Spleen (tissue), 7 donors: ENCODE measurements at regions not wholly inside any gene's neighbourhood (a gene's known extent, or its start where the extent isn't known, plus 50 kb on each side); places are given as distances from the start of the nearest gene placed in this dataset.

ENCODE experiments used
- POLR2A ChIP-seq, 3 donors: fragments of 450-650 bp; IDR thresholded peaks; one replicate each; pipeline ENCODE4 v1.5.1; 2017; ENCODE audit warnings: antibody characterized with exemption in 3 of 3, mild to moderate bottlenecking in 1 of 3
- POLR2AphosphoS5 ChIP-seq, 3 donors: sonication (generic); formaldehyde crosslinking; IDR thresholded peaks; one replicate each; pipeline ENCODE4 v1.5.1; 2017; ENCODE audit warnings: antibody characterized with exemption in 3 of 3
- TF ChIP-seq, protein P1 (sequence below), 11 experiments: fragments of 200-600 bp in 7 of 11; fragments of 450-650 bp in 4 of 11; sonication (generic) in 4 of 11; IDR thresholded peaks in 8 of 11; conservative IDR thresholded peaks in 3 of 11; 1 replicate in 7 of 11; 2 replicates in 4 of 11; pipeline versions ENCODE4 v1.4.0 to v1.8.0; 2016 to 2021; ENCODE audit warnings: antibody characterized with exemption in 11 of 11, inconsistent platforms in 4 of 11, mild to moderate bottlenecking in 1 of 11
- donor health status: DM: no; HTN: no; CAD: no; lungs with moderate emphysema.
- donor health status: DM: no; HTN: no; CAD: no.
- donor health status: DM: no; HTN: no; CAD: no.

DNA sequence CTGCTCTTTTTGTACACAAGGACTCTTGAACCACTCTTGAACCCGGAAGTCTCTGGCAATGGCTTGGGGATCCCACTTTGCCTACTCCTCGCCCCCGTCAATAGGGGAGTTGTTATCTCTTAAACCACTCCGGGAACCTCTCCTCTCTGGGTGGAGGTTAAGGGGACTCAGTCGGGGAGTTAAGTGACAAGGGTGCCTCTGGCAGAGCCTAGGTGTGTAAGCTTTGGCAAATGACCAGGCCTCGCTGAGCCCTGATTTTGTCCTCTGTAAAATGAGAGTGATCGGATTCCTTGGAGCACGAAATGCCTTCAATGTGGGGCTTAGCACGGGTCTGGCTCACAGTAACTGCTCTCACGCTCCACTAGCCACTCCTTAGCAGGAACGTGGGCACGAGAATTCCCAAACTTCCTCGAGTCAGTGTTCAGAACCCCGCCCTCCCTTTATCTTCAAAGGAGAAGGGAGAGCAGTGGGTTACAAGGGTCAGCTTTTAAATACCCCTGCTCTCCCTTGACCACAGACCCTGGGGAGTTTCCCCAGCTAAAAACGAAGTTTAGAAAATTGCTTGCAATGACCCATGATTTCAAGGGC, 193.3 kb downstream of the KATNAL1 start:
- no peak for TF ChIP-seq POLR2A (IDR thresholded peaks at IDR 0.05)
- TF ChIP-seq, protein P1, sequence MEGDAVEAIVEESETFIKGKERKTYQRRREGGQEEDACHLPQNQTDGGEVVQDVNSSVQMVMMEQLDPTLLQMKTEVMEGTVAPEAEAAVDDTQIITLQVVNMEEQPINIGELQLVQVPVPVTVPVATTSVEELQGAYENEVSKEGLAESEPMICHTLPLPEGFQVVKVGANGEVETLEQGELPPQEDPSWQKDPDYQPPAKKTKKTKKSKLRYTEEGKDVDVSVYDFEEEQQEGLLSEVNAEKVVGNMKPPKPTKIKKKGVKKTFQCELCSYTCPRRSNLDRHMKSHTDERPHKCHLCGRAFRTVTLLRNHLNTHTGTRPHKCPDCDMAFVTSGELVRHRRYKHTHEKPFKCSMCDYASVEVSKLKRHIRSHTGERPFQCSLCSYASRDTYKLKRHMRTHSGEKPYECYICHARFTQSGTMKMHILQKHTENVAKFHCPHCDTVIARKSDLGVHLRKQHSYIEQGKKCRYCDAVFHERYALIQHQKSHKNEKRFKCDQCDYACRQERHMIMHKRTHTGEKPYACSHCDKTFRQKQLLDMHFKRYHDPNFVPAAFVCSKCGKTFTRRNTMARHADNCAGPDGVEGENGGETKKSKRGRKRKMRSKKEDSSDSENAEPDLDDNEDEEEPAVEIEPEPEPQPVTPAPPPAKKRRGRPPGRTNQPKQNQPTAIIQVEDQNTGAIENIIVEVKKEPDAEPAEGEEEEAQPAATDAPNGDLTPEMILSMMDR (IDR thresholded peaks at IDR 0.05 in 8 of 11, conservative IDR thresholded peaks at IDR 0.05 in 3 of 11) = no peak
- TF ChIP-seq POLR2AphosphoS5 (IDR thresholded peaks at IDR 0.05) = no peak
